DND-41 (cell line): ENCODE measurements at regions not wholly inside any gene's neighbourhood (a gene's known extent, or its start where the extent isn't known, plus 50 kb on each side); places are given as distances from the start of the nearest gene placed in this dataset.

Source experiments
- EZH2 ChIP-seq: IDR thresholded peaks from 3 replicates; pipeline ENCODE4 v1.6.1; 2012; ENCODE audit warnings: borderline replicate concordance, low read depth, mild to moderate bottlenecking, moderate library complexity, low read length, inconsistent platforms; ENCODE audit not compliant: severe bottlenecking
- TF ChIP-seq, protein P1 (sequence below): IDR thresholded peaks from 2 replicates; pipeline ENCODE4 v1.5.1; 2012; ENCODE audit warnings: borderline replicate concordance, low read length, moderate library complexity, mild to moderate bottlenecking; ENCODE audit not compliant: poor library complexity, severe bottlenecking; ENCODE audit errors: extremely low read depth

DNA sequence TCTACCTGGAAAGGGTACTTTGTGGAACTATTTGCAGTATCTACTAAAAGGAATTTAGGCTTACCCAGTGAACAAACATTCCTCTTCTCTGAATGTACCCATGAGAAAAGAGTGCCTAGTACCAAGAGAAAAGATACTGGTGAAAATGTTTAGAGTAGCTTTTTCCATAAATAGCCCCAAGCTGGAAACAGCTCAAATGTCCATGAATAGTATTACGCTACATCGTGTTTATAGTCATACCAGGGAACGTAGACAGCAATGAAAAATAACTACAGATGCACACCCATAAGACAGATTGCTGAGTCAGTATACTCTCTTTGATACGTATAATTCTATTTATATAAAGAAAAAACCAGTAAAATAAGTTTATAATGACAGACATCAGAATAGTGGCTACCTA, 285.9 kb downstream of the KLF6 start:
- TF ChIP-seq, protein P1, sequence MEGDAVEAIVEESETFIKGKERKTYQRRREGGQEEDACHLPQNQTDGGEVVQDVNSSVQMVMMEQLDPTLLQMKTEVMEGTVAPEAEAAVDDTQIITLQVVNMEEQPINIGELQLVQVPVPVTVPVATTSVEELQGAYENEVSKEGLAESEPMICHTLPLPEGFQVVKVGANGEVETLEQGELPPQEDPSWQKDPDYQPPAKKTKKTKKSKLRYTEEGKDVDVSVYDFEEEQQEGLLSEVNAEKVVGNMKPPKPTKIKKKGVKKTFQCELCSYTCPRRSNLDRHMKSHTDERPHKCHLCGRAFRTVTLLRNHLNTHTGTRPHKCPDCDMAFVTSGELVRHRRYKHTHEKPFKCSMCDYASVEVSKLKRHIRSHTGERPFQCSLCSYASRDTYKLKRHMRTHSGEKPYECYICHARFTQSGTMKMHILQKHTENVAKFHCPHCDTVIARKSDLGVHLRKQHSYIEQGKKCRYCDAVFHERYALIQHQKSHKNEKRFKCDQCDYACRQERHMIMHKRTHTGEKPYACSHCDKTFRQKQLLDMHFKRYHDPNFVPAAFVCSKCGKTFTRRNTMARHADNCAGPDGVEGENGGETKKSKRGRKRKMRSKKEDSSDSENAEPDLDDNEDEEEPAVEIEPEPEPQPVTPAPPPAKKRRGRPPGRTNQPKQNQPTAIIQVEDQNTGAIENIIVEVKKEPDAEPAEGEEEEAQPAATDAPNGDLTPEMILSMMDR, result no peak
- TF ChIP-seq EZH2, result no peak
